HepG2 (cell line): ENCODE measurements at regions not wholly inside any gene's neighbourhood (a gene's known extent, or its start where the extent isn't known, plus 50 kb on each side); places are given as distances from the start of the nearest gene placed in this dataset.

Experiments used
- ATAC-seq: fragments of 200-7000 bp; cut with Tn5 transposase; 3 replicates; pipeline ENCODE4 v1.9.1; 2020; ENCODE audit warnings: mild to moderate bottlenecking, moderate library complexity
- BruUV-seq: library from RNA; stranded (reverse); fragments of 400-500 nt; replicated peaks from 2 replicates; lab custom pipeline; 2021; lab: Mats Ljungman, UMichigan
- CTCF ChIA-PET: fragments of 300-600 bp; formaldehyde crosslinking; extraction: SDS; loops from one replicate; lab custom pipeline; 2021; ENCODE audit warnings: low total read pairs, inconsistent platforms, low intra/inter-chr PET ratio; lab: Yijun Ruan, JAX
- POLR2A ChIA-PET: fragments of 350-600 bp; sonication (Branson Sonifier 250); formaldehyde crosslinking; loops from one replicate; lab custom pipeline; 2020; ENCODE audit warnings: antibody characterized with exemption, inconsistent platforms; lab: Yijun Ruan, JAX
- DNase-seq: peaks from one replicate; pipeline ENCODE4 v3.0.0-alpha.2; 2015; ENCODE audit warnings: low spot score
- FAIRE-seq: peaks from 3 replicates; lab custom pipeline; 2011; peaks lifted over from hg19 to GRCh38; lab: Jason Lieb, UNC
- H2AFZ ChIP-seq: one replicate; pipeline ENCODE4 v1.6.1; 2011; ENCODE audit warnings: low read length, inconsistent platforms
- H3K27ac ChIP-seq: fragments of 300-600 bp; 3 replicates; pipeline ENCODE4 v1.8.0; 2011; ENCODE audit warnings: mixed run types, mild to moderate bottlenecking, mixed read lengths, low read length, inconsistent platforms; ENCODE audit not compliant: insufficient read depth; ENCODE audit errors: extremely low read length
- H3K27me3 ChIP-seq, 2 experiments: fragments of 200-600 bp in 1 of 2; 2 replicates in 1 of 2; 3 replicates in 1 of 2; pipeline versions ENCODE4 v1.6.0 to v1.8.0; 2011; ENCODE audit warnings: low read length in 2 of 2, mild to moderate bottlenecking in 2 of 2, moderate library complexity in 2 of 2, inconsistent platforms in 1 of 2; ENCODE audit not compliant: insufficient read depth in 2 of 2, control insufficient read depth in 1 of 2
- H3K36me3 ChIP-seq, 2 experiments: fragments of 200-600 bp in 1 of 2; replicated peaks in 1 of 2; 2 replicates in 1 of 2; 3 replicates in 1 of 2; pipeline versions ENCODE4 v1.5.1 to v1.8.0; 2011; ENCODE audit warnings: low read length in 2 of 2, inconsistent platforms in 1 of 2; ENCODE audit not compliant: insufficient read depth in 2 of 2, control insufficient read depth in 1 of 2
- H3K4me1 ChIP-seq: 2 replicates; pipeline ENCODE4 v1.5.1; 2012; ENCODE audit warnings: low read length, inconsistent platforms; ENCODE audit not compliant: insufficient read depth
- H3K4me2 ChIP-seq: 2 replicates; pipeline ENCODE4 v1.6.0; 2011; ENCODE audit warnings: low read depth, low read length, inconsistent platforms
- H3K4me3 ChIP-seq, 3 experiments: fragments of 200-600 bp in 1 of 3; sonication (generic), shearing (Covaris generic) in 1 of 3; replicated peaks in 1 of 3; 2 replicates each; pipeline ENCODE4 v1.5.1; 2011 to 2016; ENCODE audit warnings: low read length in 3 of 3, inconsistent platforms in 2 of 3, low read depth in 2 of 3, mild to moderate bottlenecking in 2 of 3, control low read depth in 1 of 3, mixed read lengths in 1 of 3; ENCODE audit not compliant: insufficient read depth in 1 of 3
- H3K79me2 ChIP-seq: one replicate; pipeline ENCODE4 v1.6.1; 2011; ENCODE audit warnings: low read length, inconsistent platforms; ENCODE audit not compliant: insufficient read depth
- H3K9ac ChIP-seq: 2 replicates; pipeline ENCODE4 v1.6.0; 2011; ENCODE audit warnings: mild to moderate bottlenecking, low read depth, low read length, inconsistent platforms; ENCODE audit not compliant: insufficient read depth
- H3K9me3 ChIP-seq: 2 replicates; pipeline ENCODE4 v1.5.1; 2012; ENCODE audit warnings: mild to moderate bottlenecking, low read length
- H4K20me1 ChIP-seq: 2 replicates; pipeline ENCODE4 v1.6.0; 2011; ENCODE audit warnings: inconsistent platforms, mild to moderate bottlenecking, low read length, moderate library complexity; ENCODE audit not compliant: insufficient read depth
- BORCS8-MEF2B ChIP-seq: sonication (generic); formaldehyde crosslinking; IDR thresholded peaks from 2 replicates; pipeline ENCODE4 v1.8.0; 2022; ENCODE audit warnings: mild to moderate bottlenecking, missing genetic modification reagents
- HDAC6 ChIP-seq: fragments of 200-600 bp; sonication (generic); IDR thresholded peaks from 2 replicates; pipeline ENCODE4 v1.7.0; 2017; ENCODE audit warnings: mild to moderate bottlenecking, antibody characterized with exemption, low read length, low read depth
- HNF1B ChIP-seq: sonication (generic); formaldehyde crosslinking; IDR thresholded peaks from 2 replicates; pipeline ENCODE4 v1.5.1; 2020; ENCODE audit warnings: mild to moderate bottlenecking, moderate library complexity, missing genetic modification reagents
- JUN ChIP-seq: sonication (generic); formaldehyde crosslinking; IDR thresholded peaks from 2 replicates; pipeline ENCODE4 v1.4.0; 2020; ENCODE audit warnings: mild to moderate bottlenecking, missing genetic modification reagents
- NFE2L1 ChIP-seq: sonication (generic); formaldehyde crosslinking; IDR thresholded peaks from 2 replicates; pipeline ENCODE4 v1.4.0; 2020; ENCODE audit warnings: missing genetic modification reagents, mild to moderate bottlenecking, borderline replicate concordance
- SMYD3 ChIP-seq: sonication (generic); formaldehyde crosslinking; IDR thresholded peaks from 2 replicates; pipeline ENCODE4 v1.8.1; 2023; ENCODE audit warnings: mild to moderate bottlenecking, missing genetic modification reagents
- ZBTB21 ChIP-seq: sonication (generic); formaldehyde crosslinking; IDR thresholded peaks from 2 replicates; pipeline ENCODE4 v1.4.0; 2020; ENCODE audit warnings: missing genetic modification reagents
- ZFY ChIP-seq: sonication (generic); formaldehyde crosslinking; IDR thresholded peaks from 2 replicates; pipeline ENCODE4 v1.4.0; 2020; ENCODE audit warnings: missing genetic modification reagents
- ZNF33B ChIP-seq: sonication (generic); formaldehyde crosslinking; IDR thresholded peaks from 2 replicates; pipeline ENCODE4 v1.5.1; 2020; ENCODE audit warnings: mild to moderate bottlenecking, missing genetic modification reagents
- ZNF431 ChIP-seq: sonication (generic); formaldehyde crosslinking; IDR thresholded peaks from 2 replicates; pipeline ENCODE4 v1.9.0; 2022; ENCODE audit warnings: missing genetic modification reagents, low read depth, mild to moderate bottlenecking, borderline replicate concordance
- ZNF562 ChIP-seq: sonication (generic); formaldehyde crosslinking; IDR thresholded peaks from 2 replicates; pipeline ENCODE4 v1.8.0; 2022; ENCODE audit warnings: missing genetic modification reagents, borderline replicate concordance
- ZNF577 ChIP-seq: sonication (generic); formaldehyde crosslinking; IDR thresholded peaks from 2 replicates; pipeline ENCODE4 v1.4.0; 2020; ENCODE audit warnings: mild to moderate bottlenecking, low read depth, missing genetic modification reagents, borderline replicate concordance
- ZNF891 ChIP-seq: sonication (generic); formaldehyde crosslinking; IDR thresholded peaks from 2 replicates; pipeline ENCODE4 v1.5.0; 2020; ENCODE audit warnings: mild to moderate bottlenecking, missing genetic modification reagents
- ZSCAN31 ChIP-seq: sonication (generic); formaldehyde crosslinking; IDR thresholded peaks from 2 replicates; pipeline ENCODE4 v1.5.0; 2020; ENCODE audit warnings: low read depth, mild to moderate bottlenecking, missing genetic modification reagents
- WGBS: methylation state at CpG from one replicate; pipeline ENCODE4 v1.1.6; 2017; ENCODE audit warnings: low lambda C conversion rate; 5-methylcytosine and 5-hydroxymethylcytosine counted together
- in situ Hi-C: cut with HindIII; loops from 2 replicates; pipeline ENCODE4 v1.10.0; 2017; ENCODE audit warnings: low pct_unique_long_range_greater_than_20kb; ENCODE audit not compliant: extremely low pct_ligation_motif_present
- intact Hi-C: fragments of 100-400 bp; cut with micrococcal nuclease; formaldehyde crosslinking; loops from one replicate; pipeline ENCODE4 v1.10.0; 2022; ENCODE audit not compliant: unreplicated experiment

GRCh38 chr7:41336981-41337380, 365.9 kb downstream of the INHBA start:
- CTCF ChIA-PET, result no interaction called here
- Histone ChIP-seq H3K9me3 (peaks cover 6% of the 10 kb centered on the region; the same call in 1 of the 2 replicates), H4K20me1 (no peaks in the 10 kb centered on the region), H3K36me3 (no peaks in the 10 kb centered on the region), H3K4me1 (no peaks in the 10 kb centered on the region), H3K4me2 (no peak overlapping the region), H3K79me2 (no peaks in the 10 kb centered on the region), H3K9ac (no peak overlapping the region), H2AFZ (no peak overlapping the region), H3K27me3 (no peaks in the 10 kb centered on the region), H3K4me3 (no peak overlapping the region), H3K27ac (no peak overlapping the region)
- POLR2A ChIA-PET, result no interaction called here
- WGBS, result 24% methylated on average over 5 of the region's 5 CpGs
- TF ChIP-seq JUN (no peak), NFE2L1 (no peak), SMYD3 (no peak), HDAC6 (no peak), ZNF431 (CRISPR knock-in tag) (no peak), ZNF577 (no peak), ZSCAN31 (no peak), ZNF891 (CRISPR knock-in tag) (no peak), ZBTB21 (CRISPR knock-in tag) (no peak), ZNF33B (CRISPR knock-in tag) (no peak), HNF1B (CRISPR knock-in tag) (no peak), ZNF562 (CRISPR knock-in tag) (no peak), ZFY (no peak), BORCS8-MEF2B (CRISPR knock-in tag) (no peak)
- FAIRE-seq (no peak), DNase-seq (no peak), ATAC-seq (no peak)
- intact Hi-C loops (no loop called here), in situ Hi-C loops (no loop called here)
- no TSS peak for BruUV-seq
